ENCODE measurements at regions not wholly inside any gene's neighbourhood (a gene's known extent, or its start where the extent isn't known, plus 50 kb on each side); places are given as distances from the start of the nearest gene placed in this dataset.
"Not testable (repeated sequence)": the region's sequence is repeated elsewhere in the genome, so short reads cannot be mapped to it uniquely, and the experiment has no call there.

GRCh38 chr9:118650417-118650816 is 718.8 kb downstream of the BRINP1 start:
- DNase-seq (ENCODE audit: low spot score): no peak

- no peak for DNase-seq (ENCODE audit: low spot score)
These were observed 717.7 kb downstream of the BRINP1 start for GRCh38 chr9:118651511-118651910.

DNA sequence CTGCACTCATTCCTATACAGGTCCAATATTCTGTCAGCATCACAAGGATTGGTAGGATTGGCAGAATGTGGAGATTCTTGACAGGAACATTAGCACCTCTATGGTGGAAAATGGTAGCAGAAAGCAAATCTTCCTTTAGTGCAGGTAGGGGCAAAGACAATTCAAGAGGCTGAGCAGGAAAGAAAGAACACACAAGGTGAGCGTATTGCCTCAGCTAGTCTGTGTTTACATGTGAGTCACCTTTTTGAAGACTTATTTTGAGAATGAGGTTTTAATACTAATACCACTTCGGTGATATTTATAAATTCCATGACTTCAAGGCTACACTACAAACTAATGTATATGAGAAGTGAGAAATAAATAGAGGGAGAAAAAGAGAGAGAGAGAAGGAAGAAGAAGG is 717.0 kb downstream of the BRINP1 start:
- DNase-seq (ENCODE audit: low spot score): no peak

DNA sequence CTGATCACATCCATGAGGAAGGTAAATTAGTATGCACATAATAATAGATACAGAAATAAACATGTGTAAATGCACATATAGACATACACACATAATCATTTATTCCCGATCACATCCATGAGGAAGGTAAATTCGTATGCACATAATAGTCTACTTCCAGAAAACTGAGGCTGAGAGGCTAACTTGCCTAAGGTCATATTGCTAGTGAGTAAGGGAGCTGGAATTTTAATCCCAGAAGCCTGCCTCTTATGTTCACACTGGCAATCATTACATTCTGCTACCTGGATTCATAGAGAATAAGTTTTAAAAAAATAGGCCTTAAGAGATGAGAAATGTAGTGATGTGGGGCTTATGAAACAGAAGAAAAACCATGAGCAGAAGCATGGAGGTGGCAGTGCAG is 716.3 kb downstream of the BRINP1 start:
- no peak for DNase-seq (ENCODE audit: low spot score)

- no peak for DNase-seq (ENCODE audit: low spot score)
These were observed 710.2 kb downstream of the BRINP1 start for GRCh38 chr9:118659011-118659410.

DNA sequence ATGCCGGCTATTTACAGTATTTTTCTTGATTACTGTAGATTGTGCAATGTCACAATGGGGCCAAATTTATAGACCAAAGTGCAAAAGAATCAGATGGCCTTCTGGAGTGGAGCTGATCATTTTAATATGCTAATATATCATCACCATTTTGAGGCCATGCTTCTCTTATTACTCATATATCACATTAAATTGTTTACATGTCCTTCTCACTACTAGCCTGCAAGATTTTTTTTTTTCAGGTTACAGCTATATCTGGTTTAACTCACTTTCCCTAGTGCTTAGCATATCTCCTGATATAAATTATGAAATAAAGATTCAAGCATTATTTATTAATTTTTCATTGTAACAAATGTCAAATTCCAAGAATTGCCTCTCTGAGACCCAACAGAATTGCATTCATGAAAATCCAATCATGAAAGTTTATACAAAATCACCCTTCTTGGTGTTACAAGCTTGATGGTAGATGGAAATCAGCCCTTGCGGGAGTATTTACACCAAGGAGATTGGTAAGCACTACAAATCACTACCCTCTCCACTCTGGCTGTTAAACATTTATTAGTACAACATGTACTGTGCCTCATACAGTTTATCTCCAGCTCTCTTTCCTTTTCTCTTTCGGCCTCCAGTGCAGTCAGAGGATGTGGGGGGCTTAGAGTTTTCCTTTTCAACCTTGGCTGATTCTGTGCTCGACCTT is 703.9 kb downstream of the BRINP1 start:
- no peak for DNase-seq (ENCODE audit: low spot score)

- DNase-seq (ENCODE audit: low spot score): no peak
These were observed 699.0 kb downstream of the BRINP1 start for GRCh38 chr9:118670011-118670953.

DNA sequence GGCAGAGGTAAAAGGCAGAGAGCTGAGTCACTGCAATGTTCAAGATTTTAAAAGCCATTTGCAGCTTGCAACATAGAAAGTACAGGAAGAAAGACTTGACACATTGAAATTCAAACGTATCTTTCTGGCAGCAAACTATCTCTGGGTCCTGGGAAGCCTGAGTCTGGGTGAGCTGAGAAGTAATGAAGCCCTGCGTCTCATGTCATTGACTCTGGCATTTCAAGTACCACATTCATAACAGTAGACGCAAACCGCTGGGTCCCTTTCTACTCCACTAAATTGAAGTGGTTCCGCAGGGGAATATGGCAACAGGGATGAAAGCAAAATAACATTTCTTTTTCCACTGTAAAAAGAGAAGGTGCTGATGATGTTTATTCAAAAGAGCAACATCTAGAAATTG is 694.3 kb downstream of the BRINP1 start:
- no peak for DNase-seq (ENCODE audit: low spot score)

GRCh38 chr9:118677936-118678653 is 691.1 kb downstream of the BRINP1 start:
- DNase-seq (ENCODE audit: low spot score): not testable (repeated sequence)

DNA sequence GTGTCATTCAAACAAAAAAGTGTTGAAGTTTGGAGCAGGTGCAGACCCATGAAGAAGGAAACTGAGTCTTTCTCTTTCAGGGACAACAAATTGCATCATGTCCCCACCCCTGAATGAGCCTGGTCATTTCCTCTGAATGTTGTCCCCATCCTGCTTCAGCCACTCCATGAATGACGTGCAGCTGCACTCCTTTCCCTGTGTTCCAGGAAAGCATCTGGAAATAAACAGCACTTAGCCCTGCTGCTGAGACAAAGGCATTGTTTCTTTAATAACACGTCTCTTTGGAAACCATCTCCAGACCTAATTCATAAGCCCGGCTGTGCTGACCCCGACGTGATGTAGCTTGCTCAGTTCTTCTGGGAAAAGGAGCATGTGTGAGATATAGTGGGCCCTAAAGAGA is 682.3 kb downstream of the BRINP1 start:
- DNase-seq (ENCODE audit: low spot score): no peak

GRCh38 chr9:118689280-118689679 is 680.0 kb downstream of the BRINP1 start:
- DNase-seq (ENCODE audit: low spot score): no peak

GRCh38 chr9:118692613-118693012 is 676.6 kb downstream of the BRINP1 start:
- no peak for DNase-seq (ENCODE audit: low spot score)

DNA sequence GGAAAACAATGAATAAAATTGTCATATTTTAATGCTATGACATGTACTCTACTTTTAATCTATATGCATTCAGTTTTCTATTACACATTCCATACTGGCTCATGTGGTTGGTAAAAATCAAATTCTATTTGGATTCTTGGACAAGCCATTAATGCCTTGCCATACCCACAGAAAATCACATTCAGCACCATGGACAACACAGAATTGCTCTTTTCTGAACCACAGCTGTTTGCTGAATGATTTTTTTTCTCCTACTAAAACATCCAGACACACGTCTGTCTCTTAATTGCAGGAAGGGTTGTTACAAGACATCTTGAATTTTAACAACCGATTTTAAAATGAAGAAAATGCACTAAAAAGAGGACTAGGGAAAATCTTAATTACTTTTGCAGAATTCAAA is 675.6 kb downstream of the BRINP1 start:
- DNase-seq (ENCODE audit: low spot score): no peak

DNA sequence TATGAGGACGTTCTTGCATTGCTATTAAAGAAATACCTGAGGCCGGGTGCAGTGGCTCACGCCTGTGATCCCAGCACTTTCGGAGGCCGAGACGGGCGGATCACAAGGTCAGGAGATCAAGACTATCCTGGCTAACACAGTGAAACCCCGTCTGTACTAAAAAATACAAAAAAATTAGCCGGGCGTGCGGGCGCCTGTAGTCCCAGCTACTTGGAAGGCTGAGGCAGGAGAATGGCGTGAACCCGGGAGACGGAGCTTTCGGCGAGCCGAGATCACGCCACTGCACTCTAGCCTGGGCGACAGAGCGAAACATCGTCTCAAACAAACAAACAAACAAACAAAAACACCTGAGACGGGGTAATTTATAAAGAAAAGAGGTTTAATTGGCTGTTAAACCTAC is 674.0 kb downstream of the BRINP1 start:
- DNase-seq (ENCODE audit: low spot score): not testable (repeated sequence)

DNA sequence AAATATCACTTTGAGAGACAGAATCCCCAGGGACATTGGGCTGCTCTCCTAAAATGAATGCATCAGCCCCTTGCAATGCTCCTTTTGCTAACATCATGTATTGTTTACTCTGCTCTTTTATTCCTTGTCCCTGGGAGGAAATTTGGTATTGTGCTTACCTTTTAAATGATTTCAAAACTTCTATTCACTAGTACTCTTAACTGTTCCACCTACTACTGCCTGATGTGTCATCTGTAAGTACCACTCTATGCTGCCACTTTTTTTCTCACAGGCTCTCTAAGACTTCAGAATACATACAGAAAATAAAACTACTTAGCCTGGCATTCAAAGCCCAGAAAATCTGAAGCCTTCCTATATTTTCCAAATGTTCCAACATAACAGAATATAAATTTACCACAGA is 667.2 kb downstream of the BRINP1 start:
- no peak for DNase-seq (ENCODE audit: low spot score)

- no peak for DNase-seq (ENCODE audit: low spot score)
These were observed 657.4 kb downstream of the BRINP1 start for GRCh38 chr9:118711843-118712242.

DNA sequence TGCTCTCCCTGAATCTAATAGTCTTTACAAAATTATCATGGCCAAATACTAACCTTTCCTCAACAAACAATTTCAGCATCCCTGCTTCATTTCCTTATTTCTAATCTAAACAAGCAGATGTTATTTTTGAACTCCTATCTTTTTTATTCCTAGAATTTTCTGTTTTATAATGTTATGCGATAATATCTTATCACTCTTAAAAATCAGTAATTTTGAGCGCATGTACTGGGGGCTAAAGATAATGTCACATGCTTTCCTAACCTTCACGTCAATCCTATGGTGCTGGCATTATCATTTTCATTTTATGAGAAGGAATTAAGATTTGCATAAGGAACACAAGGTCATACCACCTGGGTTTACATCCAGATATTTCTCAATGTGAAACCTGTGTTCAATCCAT is 648.0 kb downstream of the BRINP1 start:
- DNase-seq (ENCODE audit: low spot score): no peak

- DNase-seq (ENCODE audit: low spot score): no peak
These were observed 647.3 kb downstream of the BRINP1 start for GRCh38 chr9:118721923-118722322.

DNA sequence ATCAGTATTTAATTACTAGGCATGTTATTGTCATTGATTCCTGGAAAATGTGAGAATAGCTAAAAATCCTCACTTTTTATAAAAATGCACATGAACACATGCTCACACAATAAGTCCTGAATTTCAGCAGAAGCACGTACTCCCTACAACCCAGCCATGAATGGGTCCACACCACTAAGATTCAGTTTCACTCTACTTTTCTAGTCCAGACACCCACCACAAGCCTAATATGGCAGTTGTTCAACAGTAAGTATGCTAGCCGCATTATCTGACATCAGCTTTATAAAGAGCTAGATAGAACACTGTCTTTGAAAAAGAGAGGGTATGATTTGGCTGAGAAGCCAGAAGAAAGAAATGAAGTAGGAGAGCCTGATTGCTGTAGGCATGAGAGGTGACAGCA is 639.3 kb downstream of the BRINP1 start:
- DNase-seq (ENCODE audit: low spot score): no peak

DNA sequence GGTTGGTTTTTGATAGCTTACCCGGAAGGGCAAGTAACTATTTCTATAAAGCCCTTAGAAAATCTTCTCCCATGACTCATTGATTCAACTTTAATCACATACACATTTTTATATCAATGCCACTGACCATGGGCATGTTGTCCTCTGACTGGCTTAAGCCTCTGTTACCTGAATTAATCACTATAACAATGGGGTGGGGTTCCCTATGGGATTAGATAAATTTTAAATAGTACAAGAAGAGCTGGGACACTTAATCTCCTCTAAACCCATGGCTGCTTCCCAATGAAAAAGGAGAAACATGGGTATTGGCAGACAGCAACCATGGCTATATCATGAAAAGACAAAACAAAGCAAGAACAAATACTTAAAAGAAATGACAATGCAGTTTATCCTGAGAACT is 636.2 kb downstream of the BRINP1 start:
- DNase-seq (ENCODE audit: low spot score): no peak

DNA sequence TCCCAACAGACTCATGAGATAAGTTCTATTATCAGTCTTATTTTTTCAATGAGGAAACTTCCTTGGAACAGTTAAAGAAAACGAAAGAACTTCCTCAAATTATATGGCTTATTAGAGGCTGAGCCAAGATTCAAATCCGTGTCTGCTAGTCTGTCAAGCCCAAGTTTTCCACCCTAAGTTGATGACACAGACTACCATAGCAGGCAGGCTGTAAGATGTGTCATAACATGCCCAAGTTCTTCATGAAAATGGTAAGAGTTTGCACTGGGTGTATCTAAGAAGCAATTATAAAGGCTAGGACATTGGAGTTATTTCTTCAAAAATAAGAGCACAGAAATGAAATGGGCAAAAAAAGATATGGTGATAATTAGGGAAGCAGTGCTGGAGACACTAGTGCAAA is 634.5 kb downstream of the BRINP1 start:
- DNase-seq (ENCODE audit: low spot score): no peak

GRCh38 chr9:118736406-118736805 is 632.8 kb downstream of the BRINP1 start:
- no peak for DNase-seq (ENCODE audit: low spot score)

Measured in CD4-positive, alpha-beta T cell treated with Interleukin-2 at 100 ng/mL for 4 hours (primary cell).